Adipocyte (in vitro differentiated cells): ENCODE measurements at regions not wholly inside any gene's neighbourhood (a gene's known extent, or its start where the extent isn't known, plus 50 kb on each side); places are given as distances from the start of the nearest gene placed in this dataset.

Source experiments
- DNase-seq: peaks from one replicate; pipeline ENCODE4 v3.0.0-alpha.2; 2015; ENCODE audit warnings: low read depth
- H3K27me3 ChIP-seq: replicated peaks from 2 replicates; pipeline ENCODE4 v1.7.0; 2013; ENCODE audit warnings: mild to moderate bottlenecking, low read length, moderate library complexity; ENCODE audit not compliant: control insufficient read depth, insufficient read depth
- H3K36me3 ChIP-seq: 2 replicates; pipeline ENCODE4 v1.7.0; 2013; ENCODE audit warnings: low read length, mild to moderate bottlenecking, moderate library complexity; ENCODE audit not compliant: control insufficient read depth, insufficient read depth, severe bottlenecking
- H3K4me1 ChIP-seq: 2 replicates; pipeline ENCODE4 v1.7.0; 2013; ENCODE audit warnings: mild to moderate bottlenecking, low read length, moderate library complexity; ENCODE audit not compliant: control insufficient read depth, insufficient read depth
- H3K4me3 ChIP-seq: 2 replicates; pipeline ENCODE4 v1.7.0; 2013; ENCODE audit warnings: mild to moderate bottlenecking, low read length, moderate library complexity
- H3K9ac ChIP-seq: 2 replicates; pipeline ENCODE4 v1.7.0; 2013; ENCODE audit warnings: mild to moderate bottlenecking, low read length, moderate library complexity
- H3K9me3 ChIP-seq: 2 replicates; pipeline ENCODE4 v1.7.0; 2013; ENCODE audit warnings: mild to moderate bottlenecking, low read length, moderate library complexity; ENCODE audit not compliant: control insufficient read depth

- Histone ChIP-seq H3K9me3 (no peaks in the 10 kb centered on the region), H3K36me3 (no peaks in the 10 kb centered on the region), H3K27me3 (peaks cover 7% of the 10 kb centered on the region), H3K4me1 (peaks cover 36% of the 10 kb centered on the region), H3K4me3 (peak overlapping the region; percentile 71), H3K9ac (peak overlapping the region; percentile 22)
- DNase-seq: no peak
These were observed 75.7 kb upstream of the KSR1 start for GRCh38 chr17:27380551-27380950.

GRCh38 chr17:27381007-27381501 is 75.2 kb upstream of the KSR1 start:
- Histone ChIP-seq H3K9ac (no peak overlapping the region), H3K36me3 (no peaks in the 10 kb centered on the region), H3K27me3 (peaks cover 7% of the 10 kb centered on the region), H3K4me3 (no peak overlapping the region), H3K9me3 (no peaks in the 10 kb centered on the region), H3K4me1 (peaks cover 36% of the 10 kb centered on the region)
- DNase-seq: peak; percentile 55

- Histone ChIP-seq H3K9ac (no peak overlapping the region), H3K4me3 (no peak overlapping the region), H3K4me1 (peaks cover 27% of the 10 kb centered on the region), H3K9me3 (no peaks in the 10 kb centered on the region), H3K36me3 (no peaks in the 10 kb centered on the region), H3K27me3 (peaks cover 7% of the 10 kb centered on the region)
- no peak for DNase-seq
These were observed 74.2 kb upstream of the KSR1 start for GRCh38 chr17:27382025-27382424.

GRCh38 chr17:27384261-27384701 is 72.0 kb upstream of the KSR1 start:
- Histone ChIP-seq H3K4me3 (no peak overlapping the region), H3K27me3 (peaks cover 7% of the 10 kb centered on the region), H3K4me1 (peaks cover 24% of the 10 kb centered on the region), H3K9me3 (no peaks in the 10 kb centered on the region), H3K36me3 (no peaks in the 10 kb centered on the region), H3K9ac (no peak overlapping the region)
- peak; percentile 86 for DNase-seq

- Histone ChIP-seq H3K9me3 (no peaks in the 10 kb centered on the region), H3K4me3 (no peak overlapping the region)
These were observed 71.5 kb upstream of the KSR1 start for GRCh38 chr17:27384726-27385125.

GRCh38 chr17:27385626-27386025 is 70.6 kb upstream of the KSR1 start:
- Histone ChIP-seq H3K4me3 (no peak overlapping the region), H3K9ac (no peak overlapping the region), H3K9me3 (no peaks in the 10 kb centered on the region), H3K27me3 (peaks cover 7% of the 10 kb centered on the region), H3K36me3 (no peaks in the 10 kb centered on the region), H3K4me1 (peaks cover 15% of the 10 kb centered on the region)
- no peak for DNase-seq

More at GRCh38 chr17:27384726-27385125, 71.5 kb upstream of the KSR1 start:
- peaks cover 7% of the 10 kb centered on the region for H3K27me3 ChIP-seq
- H3K9ac ChIP-seq: no peak overlapping the region
- no peaks in the 10 kb centered on the region for H3K36me3 ChIP-seq
- H3K4me1 ChIP-seq: peaks cover 23% of the 10 kb centered on the region
- no peak for DNase-seq

GRCh38 chr17:27386206-27387075 is 69.8 kb upstream of the KSR1 start:
- Histone ChIP-seq H3K9ac (no peak overlapping the region), H3K27me3 (peaks cover 7% of the 10 kb centered on the region), H3K4me1 (peaks cover 13% of the 10 kb centered on the region), H3K36me3 (no peaks in the 10 kb centered on the region), H3K4me3 (no peak overlapping the region), H3K9me3 (no peaks in the 10 kb centered on the region)
- DNase-seq: no peak

GRCh38 chr17:27389542-27390140 is 66.6 kb upstream of the KSR1 start:
- no peak overlapping the region for H3K4me3 ChIP-seq
- DNase-seq: no peak
- H3K36me3 ChIP-seq: no peaks in the 10 kb centered on the region
- no peak overlapping the region for H3K9ac ChIP-seq
- H3K9me3 ChIP-seq: peaks cover 10% of the 10 kb centered on the region
- H3K4me1 ChIP-seq: peaks cover 2% of the 10 kb centered on the region
- no peaks in the 10 kb centered on the region for H3K27me3 ChIP-seq

GRCh38 chr17:27390540-27390939 is 65.7 kb upstream of the KSR1 start:
- no peak overlapping the region for H3K4me3 ChIP-seq
- H3K9me3 ChIP-seq: peaks cover 19% of the 10 kb centered on the region
- no peak overlapping the region for H3K9ac ChIP-seq
- peaks cover under 1% of the 10 kb centered on the region for H3K4me1 ChIP-seq
- H3K27me3 ChIP-seq: no peaks in the 10 kb centered on the region
- DNase-seq: peak; percentile 15
- H3K36me3 ChIP-seq: no peaks in the 10 kb centered on the region

- Histone ChIP-seq H3K9ac (no peak overlapping the region), H3K9me3 (peaks cover 22% of the 10 kb centered on the region), H3K36me3 (no peaks in the 10 kb centered on the region), H3K27me3 (no peaks in the 10 kb centered on the region), H3K4me1 (peaks cover 7% of the 10 kb centered on the region), H3K4me3 (no peak overlapping the region)
- DNase-seq: no peak
These were observed 64.8 kb upstream of the KSR1 start for GRCh38 chr17:27391427-27391826.

- H3K36me3 ChIP-seq: no peaks in the 10 kb centered on the region
- no peak for DNase-seq
These were observed 60.2 kb upstream of the KSR1 start for GRCh38 chr17:27396045-27396444.

More at GRCh38 chr17:27396045-27396444, 60.2 kb upstream of the KSR1 start:
- Histone ChIP-seq H3K4me3 (peak overlapping the region; percentile 42), H3K9me3 (peaks cover 22% of the 10 kb centered on the region), H3K9ac (no peak overlapping the region), H3K27me3 (no peaks in the 10 kb centered on the region), H3K4me1 (peaks cover 17% of the 10 kb centered on the region)
